GM12878 (cell line): ENCODE measurements at regions not wholly inside any gene's neighbourhood (a gene's known extent, or its start where the extent isn't known, plus 50 kb on each side); places are given as distances from the start of the nearest gene placed in this dataset.

Experiments
- EP300 ChIP-seq, 2 experiments: fragments of 150-350 bp in 1 of 2; IDR thresholded peaks; 2 replicates each; pipeline ENCODE4 v1.6.1; 2011 to 2012; ENCODE audit warnings: low read depth in 2 of 2, low read length in 2 of 2, borderline replicate concordance in 1 of 2, improper control_type of control experiment in 1 of 2, inconsistent platforms in 1 of 2; ENCODE audit not compliant: control insufficient read depth in 1 of 2
- POLR2A ChIP-seq: IDR thresholded peaks from 2 replicates; pipeline ENCODE4 v1.6.1; 2011; ENCODE audit warnings: low read depth, mild to moderate bottlenecking, low read length
- TF ChIP-seq, protein P1 (sequence below), 3 experiments: IDR thresholded peaks in 2 of 3; conservative IDR thresholded peaks in 1 of 3; 2 replicates each; pipeline ENCODE4 v1.5.1; 2011; ENCODE audit warnings: low read depth in 3 of 3, low read length in 3 of 3, mild to moderate bottlenecking in 3 of 3, control low read depth in 2 of 3, moderate library complexity in 2 of 3, inconsistent platforms in 1 of 3, mixed read lengths in 1 of 3; ENCODE audit not compliant: control insufficient read depth in 2 of 3, insufficient read depth in 1 of 3; ENCODE audit errors: extremely low read depth in 1 of 3

DNA sequence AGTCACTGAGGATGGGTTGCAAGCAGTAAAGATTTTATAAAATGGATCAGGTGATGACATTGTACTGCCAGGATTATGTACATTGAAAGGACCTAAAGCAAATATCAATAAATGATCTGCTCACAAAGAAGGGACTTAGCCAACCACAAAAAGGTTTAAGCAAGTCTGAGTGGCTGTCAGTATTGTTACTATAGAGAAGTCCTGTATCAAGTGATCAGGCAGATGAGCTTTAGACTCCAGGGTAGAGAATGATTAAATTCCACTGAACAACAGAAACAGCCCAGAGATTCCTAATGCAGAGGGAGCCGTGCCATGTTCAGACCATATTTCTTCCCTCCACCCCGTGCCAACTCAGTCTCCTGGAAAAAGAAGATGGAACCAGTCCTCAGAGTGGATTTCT, 138.9 kb downstream of the SETD4 start:
- TF ChIP-seq POLR2A (no peak), EP300 (IDR thresholded peaks at IDR 0.05; ENCODE audit: borderline replicate concordance in 1 of 2, control insufficient read depth in 1 of 2, low read depth in 2 of 2, low read length in 2 of 2) (no peak)
- TF ChIP-seq, protein P1, sequence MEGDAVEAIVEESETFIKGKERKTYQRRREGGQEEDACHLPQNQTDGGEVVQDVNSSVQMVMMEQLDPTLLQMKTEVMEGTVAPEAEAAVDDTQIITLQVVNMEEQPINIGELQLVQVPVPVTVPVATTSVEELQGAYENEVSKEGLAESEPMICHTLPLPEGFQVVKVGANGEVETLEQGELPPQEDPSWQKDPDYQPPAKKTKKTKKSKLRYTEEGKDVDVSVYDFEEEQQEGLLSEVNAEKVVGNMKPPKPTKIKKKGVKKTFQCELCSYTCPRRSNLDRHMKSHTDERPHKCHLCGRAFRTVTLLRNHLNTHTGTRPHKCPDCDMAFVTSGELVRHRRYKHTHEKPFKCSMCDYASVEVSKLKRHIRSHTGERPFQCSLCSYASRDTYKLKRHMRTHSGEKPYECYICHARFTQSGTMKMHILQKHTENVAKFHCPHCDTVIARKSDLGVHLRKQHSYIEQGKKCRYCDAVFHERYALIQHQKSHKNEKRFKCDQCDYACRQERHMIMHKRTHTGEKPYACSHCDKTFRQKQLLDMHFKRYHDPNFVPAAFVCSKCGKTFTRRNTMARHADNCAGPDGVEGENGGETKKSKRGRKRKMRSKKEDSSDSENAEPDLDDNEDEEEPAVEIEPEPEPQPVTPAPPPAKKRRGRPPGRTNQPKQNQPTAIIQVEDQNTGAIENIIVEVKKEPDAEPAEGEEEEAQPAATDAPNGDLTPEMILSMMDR (IDR thresholded peaks at IDR 0.05 in 2 of 3, conservative IDR thresholded peaks at IDR 0.05 in 1 of 3; ENCODE audit: control insufficient read depth in 2 of 3, extremely low read depth in 1 of 3, insufficient read depth in 1 of 3, low read depth in 3 of 3, low read length in 3 of 3) = no peak
